ENCODE measurements at regions not wholly inside any gene's neighbourhood (a gene's known extent, or its start where the extent isn't known, plus 50 kb on each side); places are given as distances from the start of the nearest gene placed in this dataset.

DNA sequence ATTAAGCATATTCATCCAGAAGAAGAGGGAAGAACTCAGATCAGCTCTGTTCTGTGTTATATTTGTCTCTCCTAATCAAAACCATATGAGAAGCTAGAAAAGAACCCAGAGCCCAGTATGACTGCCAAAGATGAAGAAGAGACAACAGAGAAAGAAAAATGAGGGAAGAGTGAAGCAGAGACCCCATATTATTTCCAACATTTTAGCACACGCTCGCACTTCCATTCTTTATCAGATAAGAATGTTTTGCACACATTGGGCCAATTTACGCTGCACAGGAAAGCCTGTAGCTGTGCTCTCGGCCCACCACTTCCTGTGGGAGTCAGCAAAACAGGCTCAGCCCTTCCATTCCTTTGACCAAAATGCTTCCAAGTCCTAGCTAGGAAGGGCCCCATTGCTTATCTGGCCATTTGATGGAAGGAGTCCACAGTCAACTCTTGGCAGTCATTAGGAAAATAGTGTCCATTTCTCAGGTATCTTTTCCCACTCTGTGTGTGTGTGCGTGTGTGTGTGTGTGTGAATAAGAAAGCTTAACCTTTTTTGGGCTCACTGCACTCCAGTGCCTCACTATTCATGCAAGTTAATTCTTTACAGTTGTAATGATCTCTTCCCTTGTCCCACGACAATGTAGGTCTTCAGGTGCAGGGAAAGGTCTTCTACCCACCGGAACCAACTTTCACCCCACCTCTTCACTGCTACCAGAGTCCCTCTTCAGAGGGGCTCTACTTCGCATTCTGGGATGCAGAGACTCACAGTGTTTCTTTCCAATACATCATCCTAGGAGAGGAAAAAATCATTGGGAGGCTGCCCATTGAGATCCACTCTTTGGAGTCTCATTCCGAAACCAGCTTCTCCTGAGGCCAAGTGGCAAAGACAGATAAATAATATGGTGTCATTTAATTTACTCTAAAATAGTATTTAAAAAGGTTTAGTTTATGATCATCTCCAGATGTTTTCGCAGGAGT lies 237.5 kb downstream of the COG6 start:
- no peaks in the 10 kb centered on the region for H3K9me3 Mint-ChIP-seq
- DNase-seq (ENCODE audit: low spot score) = no peak
- no peak overlapping the region for H3K27ac Mint-ChIP-seq
- H4K20me1 ChIP-seq (replicated peaks; ENCODE audit: insufficient read depth) = no peaks in the 10 kb centered on the region
- H3K27ac ChIP-seq (ENCODE audit: low read depth) = no peak overlapping the region
- H3K4me3 ChIP-seq = no peak overlapping the region
- no peak overlapping the region for H3K4me2 ChIP-seq
- H3K79me2 ChIP-seq (replicated peaks; ENCODE audit: insufficient read depth) = no peaks in the 10 kb centered on the region
- no peaks in the 10 kb centered on the region for H3K36me3 Mint-ChIP-seq (ENCODE audit: low read depth)
- ATAC-seq = no peak
- no peaks in the 10 kb centered on the region for H3K36me3 ChIP-seq (ENCODE audit: insufficient read depth)
- H3K4me1 Mint-ChIP-seq = no peaks in the 10 kb centered on the region; the same call in 1 of the 3 replicates
- H3K9me2 ChIP-seq (ENCODE audit: insufficient read depth) = peaks cover 4% of the 10 kb centered on the region; the same call in 1 of the 2 replicates
- TF ChIP-seq, protein P1, sequence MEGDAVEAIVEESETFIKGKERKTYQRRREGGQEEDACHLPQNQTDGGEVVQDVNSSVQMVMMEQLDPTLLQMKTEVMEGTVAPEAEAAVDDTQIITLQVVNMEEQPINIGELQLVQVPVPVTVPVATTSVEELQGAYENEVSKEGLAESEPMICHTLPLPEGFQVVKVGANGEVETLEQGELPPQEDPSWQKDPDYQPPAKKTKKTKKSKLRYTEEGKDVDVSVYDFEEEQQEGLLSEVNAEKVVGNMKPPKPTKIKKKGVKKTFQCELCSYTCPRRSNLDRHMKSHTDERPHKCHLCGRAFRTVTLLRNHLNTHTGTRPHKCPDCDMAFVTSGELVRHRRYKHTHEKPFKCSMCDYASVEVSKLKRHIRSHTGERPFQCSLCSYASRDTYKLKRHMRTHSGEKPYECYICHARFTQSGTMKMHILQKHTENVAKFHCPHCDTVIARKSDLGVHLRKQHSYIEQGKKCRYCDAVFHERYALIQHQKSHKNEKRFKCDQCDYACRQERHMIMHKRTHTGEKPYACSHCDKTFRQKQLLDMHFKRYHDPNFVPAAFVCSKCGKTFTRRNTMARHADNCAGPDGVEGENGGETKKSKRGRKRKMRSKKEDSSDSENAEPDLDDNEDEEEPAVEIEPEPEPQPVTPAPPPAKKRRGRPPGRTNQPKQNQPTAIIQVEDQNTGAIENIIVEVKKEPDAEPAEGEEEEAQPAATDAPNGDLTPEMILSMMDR (conservative IDR thresholded peaks at IDR 0.05; ENCODE audit: low read depth in 2 of 2) = no peak
- TF ChIP-seq EZH2 (IDR thresholded peaks at IDR 0.05; ENCODE audit: low read depth, unreplicated experiment) = no peak
- no peak for TF ChIP-seq JUNB (IDR thresholded peaks at IDR 0.05; ENCODE audit: unreplicated experiment)
- no peak for TF ChIP-seq ZNF114 (CRISPR knock-in tag; IDR thresholded peaks at IDR 0.05)
- TF ChIP-seq, protein P2, sequence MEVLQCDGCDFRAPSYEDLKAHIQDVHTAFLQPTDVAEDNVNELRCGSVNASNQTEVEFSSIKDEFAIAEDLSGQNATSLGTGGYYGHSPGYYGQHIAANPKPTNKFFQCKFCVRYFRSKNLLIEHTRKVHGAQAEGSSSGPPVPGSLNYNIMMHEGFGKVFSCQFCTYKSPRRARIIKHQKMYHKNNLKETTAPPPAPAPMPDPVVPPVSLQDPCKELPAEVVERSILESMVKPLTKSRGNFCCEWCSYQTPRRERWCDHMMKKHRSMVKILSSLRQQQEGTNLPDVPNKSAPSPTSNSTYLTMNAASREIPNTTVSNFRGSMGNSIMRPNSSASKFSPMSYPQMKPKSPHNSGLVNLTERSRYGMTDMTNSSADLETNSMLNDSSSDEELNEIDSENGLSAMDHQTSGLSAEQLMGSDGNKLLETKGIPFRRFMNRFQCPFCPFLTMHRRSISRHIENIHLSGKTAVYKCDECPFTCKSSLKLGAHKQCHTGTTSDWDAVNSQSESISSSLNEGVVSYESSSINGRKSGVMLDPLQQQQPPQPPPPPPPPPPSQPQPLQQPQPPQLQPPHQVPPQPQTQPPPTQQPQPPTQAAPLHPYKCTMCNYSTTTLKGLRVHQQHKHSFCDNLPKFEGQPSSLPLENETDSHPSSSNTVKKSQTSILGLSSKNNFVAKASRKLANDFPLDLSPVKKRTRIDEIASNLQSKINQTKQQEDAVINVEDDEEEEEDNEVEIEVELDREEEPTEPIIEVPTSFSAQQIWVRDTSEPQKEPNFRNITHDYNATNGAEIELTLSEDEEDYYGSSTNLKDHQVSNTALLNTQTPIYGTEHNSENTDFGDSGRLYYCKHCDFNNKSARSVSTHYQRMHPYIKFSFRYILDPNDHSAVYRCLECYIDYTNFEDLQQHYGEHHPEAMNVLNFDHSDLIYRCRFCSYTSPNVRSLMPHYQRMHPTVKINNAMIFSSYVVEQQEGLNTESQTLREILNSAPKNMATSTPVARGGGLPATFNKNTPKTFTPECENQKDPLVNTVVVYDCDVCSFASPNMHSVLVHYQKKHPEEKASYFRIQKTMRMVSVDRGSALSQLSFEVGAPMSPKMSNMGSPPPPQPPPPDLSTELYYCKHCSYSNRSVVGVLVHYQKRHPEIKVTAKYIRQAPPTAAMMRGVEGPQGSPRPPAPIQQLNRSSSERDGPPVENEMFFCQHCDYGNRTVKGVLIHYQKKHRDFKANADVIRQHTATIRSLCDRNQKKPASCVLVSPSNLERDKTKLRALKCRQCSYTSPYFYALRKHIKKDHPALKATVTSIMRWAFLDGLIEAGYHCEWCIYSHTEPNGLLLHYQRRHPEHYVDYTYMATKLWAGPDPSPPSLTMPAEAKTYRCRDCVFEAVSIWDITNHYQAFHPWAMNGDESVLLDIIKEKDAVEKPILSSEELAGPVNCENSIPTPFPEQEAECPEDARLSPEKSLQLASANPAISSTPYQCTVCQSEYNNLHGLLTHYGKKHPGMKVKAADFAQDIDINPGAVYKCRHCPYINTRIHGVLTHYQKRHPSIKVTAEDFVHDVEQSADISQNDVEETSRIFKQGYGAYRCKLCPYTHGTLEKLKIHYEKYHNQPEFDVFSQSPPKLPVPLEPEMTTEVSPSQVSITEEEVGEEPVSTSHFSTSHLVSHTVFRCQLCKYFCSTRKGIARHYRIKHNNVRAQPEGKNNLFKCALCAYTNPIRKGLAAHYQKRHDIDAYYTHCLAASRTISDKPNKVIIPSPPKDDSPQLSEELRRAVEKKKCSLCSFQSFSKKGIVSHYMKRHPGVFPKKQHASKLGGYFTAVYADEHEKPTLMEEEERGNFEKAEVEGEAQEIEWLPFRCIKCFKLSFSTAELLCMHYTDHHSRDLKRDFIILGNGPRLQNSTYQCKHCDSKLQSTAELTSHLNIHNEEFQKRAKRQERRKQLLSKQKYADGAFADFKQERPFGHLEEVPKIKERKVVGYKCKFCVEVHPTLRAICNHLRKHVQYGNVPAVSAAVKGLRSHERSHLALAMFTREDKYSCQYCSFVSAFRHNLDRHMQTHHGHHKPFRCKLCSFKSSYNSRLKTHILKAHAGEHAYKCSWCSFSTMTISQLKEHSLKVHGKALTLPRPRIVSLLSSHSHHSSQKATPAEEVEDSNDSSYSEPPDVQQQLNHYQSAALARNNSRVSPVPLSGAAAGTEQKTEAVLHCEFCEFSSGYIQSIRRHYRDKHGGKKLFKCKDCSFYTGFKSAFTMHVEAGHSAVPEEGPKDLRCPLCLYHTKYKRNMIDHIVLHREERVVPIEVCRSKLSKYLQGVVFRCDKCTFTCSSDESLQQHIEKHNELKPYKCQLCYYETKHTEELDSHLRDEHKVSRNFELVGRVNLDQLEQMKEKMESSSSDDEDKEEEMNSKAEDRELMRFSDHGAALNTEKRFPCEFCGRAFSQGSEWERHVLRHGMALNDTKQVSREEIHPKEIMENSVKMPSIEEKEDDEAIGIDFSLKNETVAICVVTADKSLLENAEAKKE (CRISPR knock-in tag; IDR thresholded peaks at IDR 0.05) = no peak
- no peak for TF ChIP-seq NANOG (IDR thresholded peaks at IDR 0.05; ENCODE audit: borderline replicate concordance)
- TF ChIP-seq ZNF331 (CRISPR knock-in tag; IDR thresholded peaks at IDR 0.05; ENCODE audit: low read depth) = no peak
- TF ChIP-seq POLR2AphosphoS5 (IDR thresholded peaks at IDR 0.05; ENCODE audit: low read depth) = no peak
- TF ChIP-seq STAT1 (IDR thresholded peaks at IDR 0.05; ENCODE audit: unreplicated experiment) = no peak
- no peak for TF ChIP-seq CREB1 (CRISPR knock-in tag; IDR thresholded peaks at IDR 0.05; ENCODE audit: low read depth)
- no peak for TF ChIP-seq ETS1 (IDR thresholded peaks at IDR 0.05)
- TF ChIP-seq EZH2phosphoT487 (IDR thresholded peaks at IDR 0.05; ENCODE audit: unreplicated experiment) = no peak
- TF ChIP-seq REST (IDR thresholded peaks at IDR 0.05; ENCODE audit: unreplicated experiment) = no peak
- H3K27me3 ChIP-seq (ENCODE audit: insufficient read depth) = no peaks in the 10 kb centered on the region
- H3K27me3 Mint-ChIP-seq (ENCODE audit: insufficient read depth, low read depth, poor library complexity) = peaks cover 4% of the 10 kb centered on the region
- no peaks in the 10 kb centered on the region for H3K4me1 ChIP-seq (ENCODE audit: insufficient read depth)
- no peaks in the 10 kb centered on the region for H3F3A ChIP-seq (replicated peaks; ENCODE audit: low read depth)
- H2AFZ ChIP-seq = no peak overlapping the region
- no peak overlapping the region for H3K4me3 Mint-ChIP-seq

All from GM23338 (cell line).